Endothelial cell of umbilical vein (primary cell): ENCODE measurements at regions not wholly inside any gene's neighbourhood (a gene's known extent, or its start where the extent isn't known, plus 50 kb on each side); places are given as distances from the start of the nearest gene placed in this dataset.

Experiments
- BruUV-seq: library from RNA; stranded (reverse); fragments of 400-500 nt; replicated peaks from 2 replicates; lab custom pipeline; 2021; lab: Mats Ljungman, UMichigan
- CTCF ChIA-PET: fragments of 300-600, 350-600 bp; sonication (Branson Sonifier 250); formaldehyde crosslinking; loops from one replicate; lab custom pipeline; 2021; ENCODE audit warnings: antibody characterized with exemption, inconsistent platforms; lab: Charles Lee
- POLR2A ChIA-PET: fragments of 300-600, 350-600 bp; sonication (Branson Sonifier 250); formaldehyde crosslinking; loops from one replicate; lab custom pipeline; 2021; ENCODE audit warnings: antibody characterized with exemption, inconsistent platforms; lab: Charles Lee
- DNase-seq: peaks from one replicate; pipeline ENCODE4 v3.0.0-alpha.2; 2011; ENCODE audit warnings: low read depth, low spot score
- FAIRE-seq: peaks from 2 replicates; lab custom pipeline; 2011; peaks lifted over from hg19 to GRCh38; lab: Jason Lieb, UNC
- H2AFZ ChIP-seq: 2 replicates; pipeline ENCODE4 v1.6.0; 2012; ENCODE audit warnings: low read depth, low read length, control low read depth, inconsistent platforms
- H3K27ac ChIP-seq: 2 replicates; pipeline ENCODE4 v1.5.1; 2011; ENCODE audit warnings: low read depth, mild to moderate bottlenecking, control low read depth, low read length, moderate library complexity; ENCODE audit not compliant: insufficient read depth
- H3K27me3 ChIP-seq, 2 experiments: 2 replicates each; pipeline versions ENCODE4 v1.6.0 to v1.6.1; 2011; ENCODE audit warnings: low read length in 2 of 2, mixed read lengths in 1 of 2; ENCODE audit not compliant: control insufficient read depth in 2 of 2, insufficient read depth in 2 of 2
- H3K36me3 ChIP-seq, 2 experiments: 2 replicates in 1 of 2; 3 replicates in 1 of 2; pipeline ENCODE4 v1.5.1; 2011; ENCODE audit warnings: low read length in 2 of 2, mild to moderate bottlenecking in 1 of 2, moderate library complexity in 1 of 2; ENCODE audit not compliant: control insufficient read depth in 2 of 2, insufficient read depth in 2 of 2; ENCODE audit errors: extremely low read depth in 1 of 2
- H3K4me1 ChIP-seq: 3 replicates; pipeline ENCODE4 v1.5.1; 2011; ENCODE audit warnings: mild to moderate bottlenecking, low read length; ENCODE audit not compliant: control insufficient read depth, insufficient read depth; ENCODE audit errors: extremely low read depth
- H3K4me2 ChIP-seq: 2 replicates; pipeline ENCODE4 v1.6.1; 2011; ENCODE audit warnings: low read length, control low read depth, mixed read lengths; ENCODE audit not compliant: insufficient read depth
- H3K4me3 ChIP-seq, 3 experiments: fragments of 200-600 bp in 1 of 3; sonication (generic), shearing (Covaris generic) in 1 of 3; replicated peaks in 1 of 3; 2 replicates each; pipeline ENCODE4 v1.5.1; 2011 to 2016; ENCODE audit warnings: control low read depth in 3 of 3, low read length in 3 of 3, mild to moderate bottlenecking in 2 of 3, inconsistent platforms in 1 of 3, low read depth in 1 of 3, moderate library complexity in 1 of 3; ENCODE audit not compliant: insufficient read depth in 1 of 3
- H3K79me2 ChIP-seq: 2 replicates; pipeline ENCODE4 v1.6.0; 2012; ENCODE audit warnings: low read length, inconsistent platforms; ENCODE audit not compliant: control insufficient read depth, insufficient read depth
- H3K9ac ChIP-seq: replicated peaks from 2 replicates; pipeline ENCODE3; 2011; ENCODE audit warnings: low read length, control low read depth; ENCODE audit not compliant: insufficient read depth; ENCODE audit errors: extremely low read depth
- H3K9me1 ChIP-seq: replicated peaks from 3 replicates; pipeline ENCODE4 v1.6.0; 2011; ENCODE audit warnings: mild to moderate bottlenecking, low read length; ENCODE audit not compliant: control insufficient read depth, insufficient read depth; ENCODE audit errors: extremely low read depth
- H3K9me3 ChIP-seq: replicated peaks from 2 replicates; pipeline ENCODE4 v1.5.1; 2012; ENCODE audit warnings: low read length, inconsistent platforms; ENCODE audit not compliant: control insufficient read depth, insufficient read depth
- H4K20me1 ChIP-seq: replicated peaks from 2 replicates; pipeline ENCODE3; 2011; ENCODE audit warnings: mild to moderate bottlenecking, low read length; ENCODE audit not compliant: control insufficient read depth, insufficient read depth; ENCODE audit errors: extremely low read depth
- EZH2 ChIP-seq: IDR thresholded peaks from 2 replicates; pipeline ENCODE4 v1.6.1; 2012; ENCODE audit warnings: borderline replicate concordance, low read depth, mild to moderate bottlenecking, moderate library complexity, low read length, inconsistent platforms; ENCODE audit not compliant: severe bottlenecking
- FOS ChIP-seq: IDR thresholded peaks from 2 replicates; pipeline ENCODE4 v1.6.1; 2011; ENCODE audit warnings: mild to moderate bottlenecking, low read length, moderate library complexity, borderline replicate concordance; ENCODE audit not compliant: insufficient read depth
- GATA2 ChIP-seq: IDR thresholded peaks from 2 replicates; pipeline ENCODE4 v1.7.0; 2011; ENCODE audit warnings: low read depth, mild to moderate bottlenecking, moderate library complexity, mixed read lengths, low read length; ENCODE audit not compliant: insufficient read length, insufficient read depth
- JUN ChIP-seq: IDR thresholded peaks from 2 replicates; pipeline ENCODE4 v1.6.1; 2011; ENCODE audit warnings: borderline replicate concordance, low read depth; ENCODE audit not compliant: insufficient read length, insufficient read depth
- MAX ChIP-seq: IDR thresholded peaks from 2 replicates; pipeline ENCODE4 v1.6.1; 2011; ENCODE audit not compliant: insufficient read depth, insufficient read length
- MYC ChIP-seq: IDR thresholded peaks from one replicate; pipeline ENCODE4 v1.6.1; 2011; ENCODE audit warnings: mild to moderate bottlenecking, low read depth, low read length
- POLR2A ChIP-seq: IDR thresholded peaks from 2 replicates; pipeline ENCODE4 v1.6.1; 2012; ENCODE audit warnings: low read depth, mild to moderate bottlenecking, control low read depth, low read length
- POLR2AphosphoS5 ChIP-seq: IDR thresholded peaks from 2 replicates; pipeline ENCODE4 v1.6.1; 2012; ENCODE audit warnings: low read depth, mild to moderate bottlenecking, control low read depth, low read length, moderate library complexity; ENCODE audit not compliant: insufficient read depth
- dilution Hi-C: fragments of 300-500 bp; cut with MboI; formaldehyde crosslinking; loops from one replicate; pipeline ENCODE4 v1.15.0; 2019; ENCODE audit warnings: low sequenced_read_pairs; ENCODE audit not compliant: extremely low pct_ligation_motif_present
- intact Hi-C: fragments of 100-400 bp; cut with micrococcal nuclease; formaldehyde crosslinking; loops from one replicate; pipeline ENCODE4 v1.10.0; 2022
- TF ChIP-seq, protein P1 (sequence below), 2 donors: IDR thresholded peaks; 1 replicate in 1 of 2; 2 replicates in 1 of 2; pipeline ENCODE4 v1.5.1; 2011; ENCODE audit warnings: low read length in 2 of 2, mild to moderate bottlenecking in 2 of 2, moderate library complexity in 2 of 2, control low read depth in 1 of 2, inconsistent platforms in 1 of 2, low read depth in 1 of 2; ENCODE audit not compliant: insufficient read depth in 1 of 2; ENCODE audit errors: extremely low read depth in 1 of 2

DNA sequence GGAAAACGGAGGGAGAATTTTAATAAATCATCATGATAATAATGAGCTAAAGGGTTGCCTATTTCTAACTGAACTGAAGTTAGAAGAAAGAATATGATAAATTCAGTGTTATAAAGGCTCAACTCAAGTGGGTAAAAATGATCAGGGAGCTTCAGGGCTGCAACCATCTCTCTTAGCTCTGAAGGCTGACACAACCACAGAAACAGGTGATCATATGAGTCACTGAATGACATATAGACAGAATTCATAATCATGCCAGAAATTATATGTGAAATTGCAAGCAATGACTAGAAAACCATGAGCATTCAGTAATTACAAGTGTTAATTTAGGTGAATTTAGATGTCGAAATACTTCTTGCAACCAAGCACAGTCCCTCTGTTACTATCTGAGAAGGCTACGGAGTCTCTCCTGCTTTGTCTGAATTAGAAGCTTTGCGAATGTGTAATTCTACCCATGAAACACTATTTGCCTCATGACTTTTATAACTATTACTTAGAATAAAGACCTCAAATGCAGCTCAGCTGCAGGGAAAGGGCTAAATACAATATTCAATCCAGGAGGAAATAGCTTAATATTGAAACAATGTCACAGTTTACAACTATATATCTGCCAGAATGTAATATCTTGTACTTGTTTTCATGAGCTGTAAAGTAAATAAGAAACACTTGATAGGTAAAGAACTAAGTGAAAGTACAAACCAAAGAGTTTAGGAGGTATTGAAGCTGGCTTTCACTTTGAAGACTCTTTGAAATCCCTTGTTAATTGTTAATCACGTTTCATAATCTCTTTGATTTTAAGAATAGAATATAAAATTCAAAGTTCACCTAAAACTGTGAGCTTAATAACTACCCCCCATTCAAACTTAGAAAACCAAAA lies 1972.6 kb downstream of the ARAP2 start:
- H3K9me3 ChIP-seq = no peaks in the 10 kb centered on the region
- no peaks in the 10 kb centered on the region for H3K79me2 ChIP-seq
- no peaks in the 10 kb centered on the region for H3K9me1 ChIP-seq
- no peak for FAIRE-seq
- DNase-seq = no peak
- H3K4me3 ChIP-seq = no peak overlapping the region
- TF ChIP-seq FOS (no peak), MYC (no peak), JUN (no peak), MAX (no peak), GATA2 (no peak), POLR2AphosphoS5 (no peak), EZH2 (no peak), POLR2A (no peak)
- TF ChIP-seq, protein P1, sequence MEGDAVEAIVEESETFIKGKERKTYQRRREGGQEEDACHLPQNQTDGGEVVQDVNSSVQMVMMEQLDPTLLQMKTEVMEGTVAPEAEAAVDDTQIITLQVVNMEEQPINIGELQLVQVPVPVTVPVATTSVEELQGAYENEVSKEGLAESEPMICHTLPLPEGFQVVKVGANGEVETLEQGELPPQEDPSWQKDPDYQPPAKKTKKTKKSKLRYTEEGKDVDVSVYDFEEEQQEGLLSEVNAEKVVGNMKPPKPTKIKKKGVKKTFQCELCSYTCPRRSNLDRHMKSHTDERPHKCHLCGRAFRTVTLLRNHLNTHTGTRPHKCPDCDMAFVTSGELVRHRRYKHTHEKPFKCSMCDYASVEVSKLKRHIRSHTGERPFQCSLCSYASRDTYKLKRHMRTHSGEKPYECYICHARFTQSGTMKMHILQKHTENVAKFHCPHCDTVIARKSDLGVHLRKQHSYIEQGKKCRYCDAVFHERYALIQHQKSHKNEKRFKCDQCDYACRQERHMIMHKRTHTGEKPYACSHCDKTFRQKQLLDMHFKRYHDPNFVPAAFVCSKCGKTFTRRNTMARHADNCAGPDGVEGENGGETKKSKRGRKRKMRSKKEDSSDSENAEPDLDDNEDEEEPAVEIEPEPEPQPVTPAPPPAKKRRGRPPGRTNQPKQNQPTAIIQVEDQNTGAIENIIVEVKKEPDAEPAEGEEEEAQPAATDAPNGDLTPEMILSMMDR (IDR thresholded peaks at IDR 0.05; ENCODE audit: extremely low read depth in 1 of 2, insufficient read depth in 1 of 2, low read depth in 1 of 2, low read length in 2 of 2) = no peak
- dilution Hi-C loops (no loop called here), intact Hi-C loops (no loop called here)
- BruUV-seq = no TSS peak
- POLR2A ChIA-PET = no interaction called here
- no peak overlapping the region for H2AFZ ChIP-seq
- no peaks in the 10 kb centered on the region for H3K27me3 ChIP-seq
- H3K27ac ChIP-seq = no peak overlapping the region
- CTCF ChIA-PET = no interaction called here
- H3K4me2 ChIP-seq = no peak overlapping the region
- H4K20me1 ChIP-seq = no peaks in the 10 kb centered on the region
- no peaks in the 10 kb centered on the region for H3K4me1 ChIP-seq
- H3K36me3 ChIP-seq = no peaks in the 10 kb centered on the region
- no peak overlapping the region for H3K9ac ChIP-seq
